ENCODE measurements at regions not wholly inside any gene's neighbourhood (a gene's known extent, or its start where the extent isn't known, plus 50 kb on each side); places are given as distances from the start of the nearest gene placed in this dataset.
A peak's percentile ranks its signal among the peaks of the same experiment; 100 is the strongest.
"Not testable (repeated sequence)": the region's sequence is repeated elsewhere in the genome, so short reads cannot be mapped to it uniquely, and the experiment has no call there.

DNA sequence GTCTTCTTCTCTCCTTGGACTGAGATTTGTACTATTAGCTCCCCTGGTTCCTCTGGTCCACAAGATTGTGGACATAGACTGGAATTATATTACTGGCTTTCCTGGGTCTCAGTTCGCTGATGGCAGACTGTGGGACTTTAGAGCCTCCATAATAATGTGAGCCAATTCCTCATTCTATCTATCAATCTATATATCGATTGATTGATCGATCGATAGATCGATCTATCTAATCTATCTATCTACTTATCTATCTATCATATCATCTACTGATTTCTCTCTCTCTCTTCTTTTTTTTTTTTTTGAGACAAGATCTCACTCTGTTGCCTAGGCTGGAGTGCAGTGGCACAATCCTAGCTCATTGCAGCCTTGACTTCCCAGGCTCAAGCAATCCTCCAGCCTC, 51.5 kb upstream of the DDR1 start:
- no peak for DNase-seq (ENCODE audit: low spot score)

DNA sequence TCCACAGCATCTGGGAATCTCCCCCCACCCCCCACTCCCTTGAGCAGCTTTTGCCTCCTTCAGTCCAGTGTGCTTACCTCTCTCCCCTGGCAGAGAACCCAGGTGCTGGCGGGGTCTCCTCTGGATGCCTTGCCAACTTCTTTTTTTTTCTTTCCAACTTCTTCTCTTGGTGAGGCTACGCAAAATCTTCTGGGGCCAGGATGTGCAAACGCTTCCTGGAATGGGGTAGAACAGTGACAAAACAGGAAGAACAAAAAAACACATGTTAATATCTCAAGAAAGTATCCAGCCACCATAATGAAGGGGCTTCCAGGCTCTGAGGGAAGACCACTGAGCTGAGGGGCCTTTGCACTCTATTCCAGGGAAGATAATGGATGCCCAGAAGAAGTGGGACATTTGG, 53.9 kb upstream of the DDR1 start:
- DNase-seq (ENCODE audit: low spot score) = no peak

DNA sequence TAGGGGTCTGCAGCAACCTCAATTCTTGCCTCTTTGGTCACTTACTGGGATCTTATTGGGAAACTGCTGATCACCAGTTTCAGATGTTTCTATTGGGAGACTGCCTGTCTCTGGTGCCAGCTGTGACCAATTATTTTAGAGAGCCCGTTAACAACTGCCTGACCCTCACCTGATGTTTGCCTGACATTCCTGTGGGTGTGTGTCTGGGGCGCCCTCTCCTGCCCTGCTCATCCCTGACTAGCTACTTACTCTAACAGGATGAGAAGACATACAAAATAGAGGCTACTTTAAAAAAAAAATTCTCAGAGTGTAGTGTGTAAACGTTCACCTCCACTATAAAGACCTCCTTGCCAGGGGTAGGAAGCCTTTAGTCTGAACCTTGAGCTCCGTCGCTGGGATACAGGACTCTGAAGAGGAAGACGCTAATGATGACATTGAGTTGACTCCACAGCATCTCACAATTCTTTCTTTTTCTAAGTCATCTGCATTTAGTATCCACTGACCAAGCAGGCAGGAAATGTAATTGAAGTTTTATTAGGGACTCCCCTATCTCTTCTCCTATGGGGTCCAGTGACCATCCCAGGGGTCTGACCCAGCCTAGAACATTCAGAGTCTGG, 54.6 kb upstream of the DDR1 start:
- no peak for DNase-seq (ENCODE audit: low spot score)

DNA sequence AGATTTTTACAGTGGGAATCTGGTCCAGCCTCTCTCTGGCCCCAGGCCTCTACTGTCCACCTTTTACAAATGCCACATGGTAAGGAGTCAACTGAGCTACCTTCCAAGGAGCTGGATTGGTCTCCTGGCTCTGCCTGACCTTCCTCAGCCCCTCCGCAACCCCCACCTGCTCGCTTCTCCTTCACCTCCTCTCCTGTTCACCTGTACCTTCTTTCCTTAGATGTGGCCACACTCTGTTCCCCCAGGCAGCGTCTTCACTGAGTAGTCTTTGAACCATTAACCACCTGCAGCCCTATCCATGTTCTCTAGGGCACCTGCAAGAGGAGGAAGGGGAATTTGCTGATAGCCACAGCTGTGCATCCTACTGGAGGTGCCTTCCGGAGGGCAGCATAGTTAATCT, 55.3 kb upstream of the DDR1 start:
- DNase-seq (ENCODE audit: low spot score) = no peak

DNA sequence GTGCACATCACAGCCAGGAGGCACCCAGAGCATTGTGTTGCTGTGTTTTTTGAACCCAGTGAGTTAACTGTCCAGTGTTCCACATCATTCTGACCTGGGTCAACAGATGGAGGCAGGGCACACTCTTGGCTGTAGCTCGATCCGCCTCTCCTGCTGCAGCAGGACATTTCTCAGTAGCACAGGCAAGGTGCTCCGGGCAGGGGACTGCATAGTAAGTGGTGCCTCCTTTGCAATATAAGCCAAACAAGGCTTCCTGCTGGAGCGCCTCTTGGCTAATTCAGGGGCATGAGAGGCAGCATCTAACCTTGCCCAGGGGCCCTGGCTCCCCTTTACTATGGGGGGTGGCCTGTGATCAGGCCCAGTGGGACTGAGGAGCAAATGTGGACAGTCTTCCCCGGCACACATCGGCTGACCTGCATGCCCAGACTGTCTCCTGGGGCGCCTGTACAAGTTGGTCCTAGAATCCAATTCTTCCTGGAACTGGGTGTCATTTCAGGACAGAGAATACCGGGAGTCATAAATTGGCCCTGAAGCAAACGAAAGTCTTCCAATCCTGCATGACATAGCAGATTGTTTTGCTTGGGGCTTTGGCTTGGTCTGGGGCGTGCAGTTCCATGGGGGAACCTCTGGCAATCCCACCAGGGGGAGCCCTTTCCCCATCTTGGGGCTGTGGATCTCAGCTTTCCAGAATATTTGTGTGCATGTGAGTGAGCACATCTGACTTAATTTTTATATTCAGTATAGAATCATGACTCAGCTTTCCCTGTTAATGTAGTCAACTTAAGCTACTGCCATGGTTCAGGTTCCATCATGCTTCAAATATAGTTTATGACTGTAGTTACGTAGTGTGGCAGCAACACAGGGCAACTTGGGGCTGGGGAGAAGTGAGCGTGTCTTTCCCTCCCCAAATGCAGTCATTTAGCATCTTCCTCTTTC, 56.0 kb upstream of the DDR1 start:
- DNase-seq (ENCODE audit: low spot score) = peak; percentile 79

DNA sequence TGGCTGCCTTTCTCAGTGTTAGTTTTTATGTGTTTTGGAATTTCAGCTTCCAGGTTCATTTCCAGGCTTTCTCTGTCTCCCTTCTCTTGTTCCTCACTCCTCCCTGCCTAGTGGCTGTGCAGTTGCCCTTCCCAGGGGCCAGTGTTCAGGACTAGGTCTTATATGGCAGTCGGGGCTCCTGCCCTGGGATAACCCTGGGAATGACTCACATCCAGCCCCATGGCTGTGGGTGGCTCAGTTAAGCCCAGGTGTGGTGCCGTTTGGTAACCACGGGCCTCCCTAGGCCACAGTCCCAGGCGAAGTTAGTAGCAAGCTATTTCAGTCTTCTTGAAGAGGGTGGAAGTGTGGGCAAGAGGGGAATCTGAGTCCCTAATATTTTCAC, 57.4 kb upstream of the DDR1 start:
- DNase-seq (ENCODE audit: low spot score) = no peak

DNA sequence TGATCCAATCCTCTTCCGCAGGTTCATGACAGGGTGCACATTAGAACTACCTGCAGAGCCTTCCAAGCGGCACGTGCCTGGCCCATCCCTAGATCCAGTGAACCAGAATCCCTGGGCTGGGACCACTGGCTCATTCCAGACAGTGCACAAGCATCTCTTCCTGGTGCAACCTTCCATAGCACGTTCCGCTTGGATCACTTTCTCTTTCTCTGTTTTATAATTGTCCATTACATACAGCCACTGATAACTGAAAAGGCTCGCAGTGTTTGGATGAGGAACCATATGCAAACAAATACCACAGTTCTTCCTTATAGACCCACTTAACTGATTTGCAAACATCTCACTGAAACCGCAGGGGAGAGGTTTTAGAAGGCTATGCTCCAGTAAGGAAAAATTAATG, 59.6 kb upstream of the DDR1 start:
- DNase-seq (ENCODE audit: low spot score) = no peak

DNA sequence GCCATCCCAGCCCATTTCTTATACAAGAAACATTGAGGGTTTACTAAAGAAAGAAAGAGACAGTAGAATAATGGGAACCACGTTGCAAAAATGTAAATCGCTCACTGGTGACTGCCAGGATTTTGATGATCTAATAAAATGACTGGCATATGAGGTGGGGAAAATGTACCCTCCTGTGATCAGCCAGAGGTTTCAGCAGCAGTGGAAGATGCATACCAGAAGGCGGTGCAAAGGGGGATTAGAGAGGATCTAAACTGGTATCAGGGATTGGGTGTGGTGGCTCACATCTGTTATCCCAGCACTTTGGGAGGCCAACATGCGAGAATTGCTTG, 60.8 kb upstream of the DDR1 start:
- no peak for DNase-seq (ENCODE audit: low spot score)

DNA sequence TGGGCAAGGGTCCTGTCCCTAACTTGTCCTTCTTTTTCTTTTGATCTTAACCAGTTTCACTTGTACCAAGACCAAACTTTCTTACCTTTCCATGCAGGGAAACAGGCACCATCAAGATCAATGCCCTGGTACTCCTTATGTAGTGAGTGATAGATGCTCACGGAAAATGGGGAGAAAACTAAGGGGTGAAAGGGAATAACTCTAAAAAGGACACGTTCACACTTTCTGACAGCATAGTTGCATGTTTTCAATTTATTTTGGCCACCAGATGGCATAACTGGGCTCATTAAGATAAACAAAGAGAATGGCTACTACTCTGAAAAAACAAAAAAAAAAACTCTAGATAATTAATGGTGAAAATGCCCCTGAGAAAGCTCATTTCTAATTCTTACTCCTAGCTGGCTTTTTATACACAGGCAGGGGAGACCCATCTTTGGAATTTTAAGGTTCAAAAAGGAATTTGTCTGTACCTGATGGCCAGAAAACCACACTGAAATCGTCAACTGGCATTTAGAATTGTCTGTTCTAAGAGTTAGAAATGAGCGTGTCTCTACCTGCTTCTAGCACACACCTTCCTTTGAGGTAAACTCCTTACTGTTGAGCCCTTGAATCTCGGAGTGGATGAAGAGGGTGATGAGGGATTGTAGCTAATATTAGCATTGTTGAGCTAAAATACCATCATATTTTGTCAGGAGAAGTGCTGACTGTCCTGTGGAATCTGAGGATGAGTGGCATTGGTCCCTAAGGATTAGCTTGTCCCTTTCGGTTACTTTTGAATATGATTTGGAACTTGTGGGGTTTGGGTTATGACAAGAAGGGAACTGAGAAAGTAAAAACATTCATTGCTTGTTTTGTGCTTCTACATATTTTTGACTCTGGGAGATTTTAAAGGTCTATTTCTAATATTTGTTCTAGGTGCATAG, 62.2 kb upstream of the DDR1 start:
- no peak for DNase-seq (ENCODE audit: low spot score)

DNA sequence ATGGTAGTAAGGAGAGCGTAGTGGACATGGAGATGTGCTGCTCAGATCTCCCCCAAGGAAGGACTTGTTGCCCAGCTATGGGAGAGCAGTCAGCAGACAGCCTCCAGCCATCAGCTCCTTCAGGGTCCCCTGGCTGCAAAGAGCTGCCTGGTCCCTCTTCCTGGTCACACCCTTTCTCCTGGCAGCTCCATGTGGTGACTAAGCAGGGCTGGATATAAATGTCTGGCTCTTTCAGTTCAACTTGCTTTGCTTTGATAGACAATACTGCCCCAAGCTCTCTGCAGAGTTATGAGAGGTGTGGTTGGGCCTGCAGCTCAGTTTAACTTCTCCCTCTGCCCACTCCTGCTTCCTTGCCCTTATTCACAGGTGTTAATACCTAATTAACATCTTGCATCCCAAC, 64.1 kb upstream of the DDR1 start:
- no peak for DNase-seq (ENCODE audit: low spot score)

DNA sequence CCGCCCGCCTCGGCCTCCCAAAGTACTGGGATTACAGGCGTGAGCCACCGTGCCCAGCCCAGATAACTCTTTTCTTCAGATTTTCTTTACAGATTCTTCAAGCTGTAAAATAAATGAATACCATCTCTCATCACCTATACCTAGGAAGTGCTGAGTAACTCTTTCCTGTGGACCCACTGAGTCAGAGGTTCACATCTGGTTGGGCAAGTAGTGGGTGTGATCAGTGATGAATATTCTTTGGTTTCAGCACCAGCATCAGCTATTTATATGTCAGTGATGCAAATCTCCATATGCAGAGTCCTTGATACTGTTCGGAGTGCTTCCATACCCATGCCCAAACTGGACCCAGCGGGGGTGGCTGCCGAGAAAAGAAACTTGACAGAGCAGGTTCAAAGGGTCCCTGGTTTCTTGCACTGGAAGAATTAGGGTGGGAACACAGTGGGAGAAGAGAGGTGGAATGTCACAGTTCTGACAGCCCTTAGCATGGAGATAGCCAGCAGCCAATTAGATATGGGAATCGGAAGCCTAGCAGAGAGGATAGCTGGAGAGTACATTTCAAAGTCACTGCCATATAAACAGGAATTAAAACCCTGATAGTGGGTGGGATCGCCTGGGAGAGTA, 64.9 kb upstream of the DDR1 start:
- no peak for DNase-seq (ENCODE audit: low spot score)

DNA sequence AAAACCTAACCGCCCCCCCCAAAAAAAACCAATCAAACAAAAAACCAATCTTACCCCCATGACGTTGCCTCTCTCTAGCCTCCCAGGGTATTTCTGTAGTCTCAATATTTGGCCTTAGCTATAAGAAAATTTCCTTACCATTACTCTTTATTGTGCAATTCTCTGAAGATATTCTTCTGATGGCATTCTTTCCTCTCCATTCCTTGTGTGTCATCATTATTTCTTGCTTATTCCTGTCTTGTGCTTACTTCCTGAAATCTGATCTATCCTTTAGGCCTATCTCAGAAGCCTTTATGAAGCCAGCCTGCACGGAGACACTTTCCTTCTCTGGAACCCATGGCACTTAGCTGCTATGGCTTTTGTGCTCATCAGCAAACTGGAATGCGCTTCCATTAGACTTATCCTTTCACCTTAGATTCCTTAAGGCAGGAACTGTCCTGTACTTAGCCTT, 65.9 kb upstream of the DDR1 start:
- DNase-seq (ENCODE audit: low spot score) = no peak

DNA sequence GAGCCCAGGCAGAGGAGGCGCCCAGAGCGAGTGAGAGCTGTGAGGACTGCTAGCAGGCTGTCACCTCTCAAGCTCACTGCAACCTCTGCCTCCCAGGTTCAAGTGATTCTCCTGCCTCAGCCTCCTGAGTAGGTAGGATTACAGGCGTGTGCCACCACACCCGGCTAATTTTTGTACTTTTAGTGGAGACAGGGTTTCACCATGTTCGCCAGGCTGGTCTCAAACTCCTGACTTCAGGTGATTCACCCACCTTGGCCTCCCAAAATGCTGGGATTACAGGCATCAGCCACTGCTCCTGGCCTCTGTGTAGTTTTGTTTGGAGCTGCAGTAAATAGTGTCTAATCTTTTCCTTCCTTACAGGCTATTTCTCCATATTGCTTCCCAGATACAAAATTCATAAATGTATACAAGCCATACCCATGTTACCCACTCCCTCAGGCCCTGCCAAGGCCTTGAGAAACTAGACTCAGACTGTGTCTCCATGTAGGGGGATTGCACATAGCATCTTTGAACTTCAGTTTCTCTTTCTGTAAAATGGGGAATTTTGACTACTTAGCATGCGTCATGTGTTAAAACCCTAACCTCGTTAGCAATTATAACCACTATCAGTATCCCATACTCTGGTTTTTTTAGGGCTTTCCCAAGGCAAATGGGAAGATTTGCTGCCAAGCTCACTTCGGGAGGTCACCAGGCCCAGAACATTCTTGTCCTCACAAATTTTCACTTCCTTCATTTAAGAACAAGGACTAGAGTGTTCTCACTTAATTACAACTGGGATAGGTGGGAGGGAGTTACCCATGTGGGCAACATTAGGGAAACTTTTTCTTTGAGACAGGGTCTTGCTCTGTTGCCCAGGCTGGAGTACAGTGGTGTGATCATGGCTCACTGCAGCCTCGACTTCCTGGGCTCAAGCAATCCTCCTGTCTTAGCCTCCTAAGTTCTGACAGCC, 67.3 kb upstream of the DDR1 start:
- no peak for DNase-seq (ENCODE audit: low spot score)

DNA sequence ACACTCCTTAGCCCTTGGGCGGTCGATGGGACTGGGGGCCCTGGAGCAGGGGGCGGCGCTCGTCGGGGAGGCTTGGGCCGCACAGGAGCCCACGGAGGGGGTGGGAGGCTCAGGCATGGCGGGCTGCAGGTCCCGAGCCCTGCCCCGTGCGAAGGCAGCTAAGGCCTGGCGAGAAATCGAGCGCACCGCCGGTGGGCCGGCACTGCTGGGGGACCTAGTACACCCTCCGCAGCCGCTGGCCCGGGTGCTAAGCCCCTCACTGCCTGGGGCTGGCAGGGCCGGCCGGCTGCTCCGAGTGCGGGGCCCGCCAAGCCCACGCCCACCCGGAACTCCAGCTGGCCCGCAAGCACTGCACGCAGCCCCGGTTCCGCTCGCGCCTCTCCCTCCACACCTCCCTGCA, 68.0 kb upstream of the DDR1 start:
- DNase-seq (ENCODE audit: low spot score) = not testable (repeated sequence)

DNA sequence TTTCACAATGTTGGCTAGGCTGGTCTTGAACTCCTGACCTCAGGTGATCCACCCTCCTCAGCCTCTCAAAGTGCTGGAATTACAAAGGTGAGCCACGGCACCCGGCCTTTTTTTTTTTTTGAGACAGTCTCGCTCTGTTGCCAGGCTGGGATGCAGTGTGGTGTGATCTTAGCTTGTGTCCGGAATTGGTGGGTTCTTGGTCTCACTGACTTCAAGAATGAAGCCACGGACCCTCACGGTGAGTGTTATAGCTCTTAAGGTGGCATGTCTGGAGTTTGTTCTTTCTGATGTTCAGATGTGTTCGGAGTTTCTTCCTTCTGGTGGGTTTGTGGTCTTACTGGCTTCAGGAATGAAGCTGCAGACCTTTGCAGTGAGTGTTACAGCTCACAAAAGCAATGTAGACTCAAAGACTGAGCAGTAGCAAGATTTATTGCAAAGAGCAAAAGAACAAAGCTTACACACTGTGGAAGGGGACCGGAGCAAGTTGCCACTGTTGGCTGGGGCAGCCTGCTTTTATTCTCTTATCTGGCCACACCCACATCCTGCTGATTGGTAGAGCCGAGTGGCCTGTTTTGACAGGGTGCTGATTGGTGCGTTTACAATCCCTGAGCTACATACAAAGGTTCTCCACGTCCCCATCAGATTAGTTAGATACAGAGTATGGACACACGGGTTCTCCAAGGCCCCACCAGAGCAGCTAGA, 69.1 kb upstream of the DDR1 start:
- not testable (repeated sequence) for DNase-seq (ENCODE audit: low spot score)

DNA sequence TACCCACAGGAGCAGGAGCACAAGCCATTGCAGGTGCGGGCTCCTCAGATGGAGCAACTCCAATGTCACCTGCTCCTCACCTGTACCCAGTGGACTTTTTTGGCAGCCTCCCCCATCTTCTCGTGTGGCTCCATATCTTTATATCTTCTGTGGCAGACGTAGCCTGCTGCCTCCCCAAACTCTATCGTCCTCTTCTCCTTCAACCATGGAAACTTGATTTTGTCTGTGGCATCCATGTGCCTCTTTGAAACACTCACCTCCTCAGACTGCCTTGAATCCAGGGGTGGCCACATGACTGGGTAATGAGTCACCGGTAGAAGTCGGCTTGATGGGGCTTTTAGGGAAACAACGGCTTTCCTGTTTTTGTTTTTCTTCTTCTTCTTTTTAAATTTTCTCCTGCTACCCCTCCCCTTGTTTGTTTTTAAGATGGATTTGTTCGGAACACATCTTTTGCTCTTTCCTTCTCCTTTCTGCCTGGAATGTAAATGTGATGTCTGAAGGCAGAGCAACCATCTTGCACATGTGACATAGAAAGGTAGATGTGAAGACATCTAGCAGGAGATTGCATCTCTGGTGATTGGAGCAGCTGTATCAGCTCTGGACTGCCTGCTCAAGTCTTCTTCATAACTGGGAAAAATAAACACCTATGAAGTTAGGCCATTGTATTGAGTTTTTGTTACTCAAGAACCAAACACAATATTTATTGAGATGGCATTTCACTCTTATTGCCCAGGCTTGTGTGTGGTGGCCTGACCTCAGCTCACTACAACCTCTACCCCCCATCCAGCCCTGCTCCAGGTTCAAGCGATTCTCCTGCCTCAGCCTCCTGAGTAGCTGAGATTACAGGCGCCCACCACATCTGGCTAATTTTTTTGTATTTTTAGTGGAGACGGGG, 69.9 kb upstream of the DDR1 start:
- no peak for DNase-seq (ENCODE audit: low spot score)

DNA sequence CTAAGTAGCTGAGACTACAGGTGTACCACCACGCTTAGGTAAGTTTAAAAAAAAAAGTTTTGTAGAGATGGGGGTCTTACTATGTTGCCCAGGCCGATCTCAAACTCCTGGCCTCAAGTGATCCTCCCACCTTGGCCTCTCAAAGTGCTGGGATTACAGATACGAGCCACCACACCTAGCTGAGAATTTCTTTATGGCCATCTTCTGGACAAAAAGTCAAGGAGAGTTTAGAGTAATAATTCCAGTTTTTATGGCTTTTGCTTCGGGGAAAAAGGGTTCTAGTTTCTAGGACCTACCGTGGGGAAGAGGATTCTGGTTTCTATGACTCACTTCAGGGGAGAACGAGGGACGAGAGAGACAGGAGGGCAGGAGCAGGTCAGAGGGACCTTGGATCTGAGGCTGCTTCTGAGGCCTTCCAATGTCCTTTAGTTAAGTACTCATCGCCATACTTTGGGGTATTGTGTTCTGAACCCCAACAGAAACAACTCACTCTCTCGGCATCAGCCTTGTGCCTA, 69.3 kb upstream of the IER3 start:
- DNase-seq (ENCODE audit: low spot score) = no peak

DNA sequence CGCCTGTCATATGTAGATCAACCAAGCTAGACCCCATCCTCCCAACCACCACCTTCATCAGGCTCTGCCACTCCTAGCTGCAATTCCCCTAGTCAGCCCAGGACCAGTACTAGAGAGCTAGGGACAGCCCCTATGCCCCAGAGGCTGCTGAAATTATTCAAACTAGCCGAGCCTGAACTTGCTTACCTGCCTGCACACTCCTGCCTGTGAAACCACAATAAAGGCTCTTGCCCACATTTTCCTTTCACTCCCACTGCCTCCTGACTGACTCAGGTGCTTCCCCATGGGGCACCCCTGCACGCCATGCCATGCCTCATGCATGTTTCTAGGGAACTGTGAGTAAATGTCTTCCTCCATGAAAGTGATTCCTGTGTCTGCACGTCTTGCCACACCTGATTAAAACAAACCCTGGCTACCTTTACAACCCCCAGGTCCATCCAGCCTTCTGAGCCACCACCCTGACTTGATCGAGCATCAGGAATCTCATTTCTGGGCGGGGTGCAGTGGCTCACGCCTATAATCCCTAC, 66.5 kb upstream of the IER3 start:
- peak; percentile 38 for DNase-seq (ENCODE audit: low spot score)

DNA sequence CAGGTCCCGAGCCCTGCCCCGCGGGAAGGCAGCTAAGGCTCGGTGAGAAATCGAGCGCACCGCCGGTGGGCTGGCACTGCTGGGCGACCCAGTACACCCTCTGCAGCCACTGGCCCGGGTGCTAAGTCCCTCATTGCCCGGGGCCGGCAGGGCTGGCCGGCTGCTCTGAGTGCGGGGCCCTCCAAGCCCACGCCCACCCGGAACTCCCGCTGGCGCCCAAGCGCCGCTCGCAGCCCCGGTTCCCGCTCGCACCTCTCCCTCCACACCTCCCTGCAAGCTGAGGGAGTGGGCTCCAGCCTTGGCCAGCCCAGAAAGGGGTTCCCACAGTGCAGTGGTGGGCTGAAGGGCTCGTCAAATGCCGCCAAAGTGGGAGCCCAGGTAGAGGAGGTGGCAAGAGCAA, 63.2 kb upstream of the IER3 start:
- DNase-seq (ENCODE audit: low spot score) = not testable (repeated sequence)

Measured in iPS-NIHi11 (cell line).